ENCODE measurements at regions not wholly inside any gene's neighbourhood (a gene's known extent, or its start where the extent isn't known, plus 50 kb on each side); places are given as distances from the start of the nearest gene placed in this dataset.

DNA sequence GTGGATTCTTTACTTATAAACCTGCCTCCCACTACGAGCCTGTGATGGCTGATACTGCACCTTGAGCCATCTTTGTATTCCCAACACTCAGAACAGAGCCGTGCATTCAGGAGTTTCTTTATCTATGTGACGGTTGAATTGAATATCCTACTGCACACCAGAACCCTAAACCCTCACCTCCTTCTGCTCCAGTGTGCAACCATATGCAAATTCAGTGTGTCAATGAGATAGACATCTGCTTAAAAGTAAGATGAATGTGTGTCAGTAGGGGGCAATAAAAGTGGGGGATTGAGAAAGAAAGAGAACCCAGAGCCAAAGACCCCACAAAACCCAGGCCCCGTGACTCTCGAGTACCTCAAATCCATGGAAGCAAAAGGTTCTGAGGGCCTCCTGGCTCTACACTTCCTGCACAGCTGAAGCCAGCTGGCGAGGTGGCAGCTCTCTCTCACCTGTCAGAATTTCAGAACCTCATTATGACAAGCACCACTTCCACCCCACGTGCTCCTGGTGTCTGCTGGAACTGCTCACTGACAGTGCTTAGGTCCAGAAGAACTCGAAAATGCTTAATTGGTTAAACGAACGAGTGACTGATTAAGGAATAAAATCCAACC lies 143.3 kb upstream of the GPR26 start (continued):
- TF ChIP-seq, protein P1, sequence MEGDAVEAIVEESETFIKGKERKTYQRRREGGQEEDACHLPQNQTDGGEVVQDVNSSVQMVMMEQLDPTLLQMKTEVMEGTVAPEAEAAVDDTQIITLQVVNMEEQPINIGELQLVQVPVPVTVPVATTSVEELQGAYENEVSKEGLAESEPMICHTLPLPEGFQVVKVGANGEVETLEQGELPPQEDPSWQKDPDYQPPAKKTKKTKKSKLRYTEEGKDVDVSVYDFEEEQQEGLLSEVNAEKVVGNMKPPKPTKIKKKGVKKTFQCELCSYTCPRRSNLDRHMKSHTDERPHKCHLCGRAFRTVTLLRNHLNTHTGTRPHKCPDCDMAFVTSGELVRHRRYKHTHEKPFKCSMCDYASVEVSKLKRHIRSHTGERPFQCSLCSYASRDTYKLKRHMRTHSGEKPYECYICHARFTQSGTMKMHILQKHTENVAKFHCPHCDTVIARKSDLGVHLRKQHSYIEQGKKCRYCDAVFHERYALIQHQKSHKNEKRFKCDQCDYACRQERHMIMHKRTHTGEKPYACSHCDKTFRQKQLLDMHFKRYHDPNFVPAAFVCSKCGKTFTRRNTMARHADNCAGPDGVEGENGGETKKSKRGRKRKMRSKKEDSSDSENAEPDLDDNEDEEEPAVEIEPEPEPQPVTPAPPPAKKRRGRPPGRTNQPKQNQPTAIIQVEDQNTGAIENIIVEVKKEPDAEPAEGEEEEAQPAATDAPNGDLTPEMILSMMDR (IDR thresholded peaks at IDR 0.05; ENCODE audit: control extremely low read depth in 1 of 3, insufficient read depth in 1 of 3, low read depth in 1 of 3, low read length in 3 of 3) = no peak
- TF ChIP-seq, protein P2, sequence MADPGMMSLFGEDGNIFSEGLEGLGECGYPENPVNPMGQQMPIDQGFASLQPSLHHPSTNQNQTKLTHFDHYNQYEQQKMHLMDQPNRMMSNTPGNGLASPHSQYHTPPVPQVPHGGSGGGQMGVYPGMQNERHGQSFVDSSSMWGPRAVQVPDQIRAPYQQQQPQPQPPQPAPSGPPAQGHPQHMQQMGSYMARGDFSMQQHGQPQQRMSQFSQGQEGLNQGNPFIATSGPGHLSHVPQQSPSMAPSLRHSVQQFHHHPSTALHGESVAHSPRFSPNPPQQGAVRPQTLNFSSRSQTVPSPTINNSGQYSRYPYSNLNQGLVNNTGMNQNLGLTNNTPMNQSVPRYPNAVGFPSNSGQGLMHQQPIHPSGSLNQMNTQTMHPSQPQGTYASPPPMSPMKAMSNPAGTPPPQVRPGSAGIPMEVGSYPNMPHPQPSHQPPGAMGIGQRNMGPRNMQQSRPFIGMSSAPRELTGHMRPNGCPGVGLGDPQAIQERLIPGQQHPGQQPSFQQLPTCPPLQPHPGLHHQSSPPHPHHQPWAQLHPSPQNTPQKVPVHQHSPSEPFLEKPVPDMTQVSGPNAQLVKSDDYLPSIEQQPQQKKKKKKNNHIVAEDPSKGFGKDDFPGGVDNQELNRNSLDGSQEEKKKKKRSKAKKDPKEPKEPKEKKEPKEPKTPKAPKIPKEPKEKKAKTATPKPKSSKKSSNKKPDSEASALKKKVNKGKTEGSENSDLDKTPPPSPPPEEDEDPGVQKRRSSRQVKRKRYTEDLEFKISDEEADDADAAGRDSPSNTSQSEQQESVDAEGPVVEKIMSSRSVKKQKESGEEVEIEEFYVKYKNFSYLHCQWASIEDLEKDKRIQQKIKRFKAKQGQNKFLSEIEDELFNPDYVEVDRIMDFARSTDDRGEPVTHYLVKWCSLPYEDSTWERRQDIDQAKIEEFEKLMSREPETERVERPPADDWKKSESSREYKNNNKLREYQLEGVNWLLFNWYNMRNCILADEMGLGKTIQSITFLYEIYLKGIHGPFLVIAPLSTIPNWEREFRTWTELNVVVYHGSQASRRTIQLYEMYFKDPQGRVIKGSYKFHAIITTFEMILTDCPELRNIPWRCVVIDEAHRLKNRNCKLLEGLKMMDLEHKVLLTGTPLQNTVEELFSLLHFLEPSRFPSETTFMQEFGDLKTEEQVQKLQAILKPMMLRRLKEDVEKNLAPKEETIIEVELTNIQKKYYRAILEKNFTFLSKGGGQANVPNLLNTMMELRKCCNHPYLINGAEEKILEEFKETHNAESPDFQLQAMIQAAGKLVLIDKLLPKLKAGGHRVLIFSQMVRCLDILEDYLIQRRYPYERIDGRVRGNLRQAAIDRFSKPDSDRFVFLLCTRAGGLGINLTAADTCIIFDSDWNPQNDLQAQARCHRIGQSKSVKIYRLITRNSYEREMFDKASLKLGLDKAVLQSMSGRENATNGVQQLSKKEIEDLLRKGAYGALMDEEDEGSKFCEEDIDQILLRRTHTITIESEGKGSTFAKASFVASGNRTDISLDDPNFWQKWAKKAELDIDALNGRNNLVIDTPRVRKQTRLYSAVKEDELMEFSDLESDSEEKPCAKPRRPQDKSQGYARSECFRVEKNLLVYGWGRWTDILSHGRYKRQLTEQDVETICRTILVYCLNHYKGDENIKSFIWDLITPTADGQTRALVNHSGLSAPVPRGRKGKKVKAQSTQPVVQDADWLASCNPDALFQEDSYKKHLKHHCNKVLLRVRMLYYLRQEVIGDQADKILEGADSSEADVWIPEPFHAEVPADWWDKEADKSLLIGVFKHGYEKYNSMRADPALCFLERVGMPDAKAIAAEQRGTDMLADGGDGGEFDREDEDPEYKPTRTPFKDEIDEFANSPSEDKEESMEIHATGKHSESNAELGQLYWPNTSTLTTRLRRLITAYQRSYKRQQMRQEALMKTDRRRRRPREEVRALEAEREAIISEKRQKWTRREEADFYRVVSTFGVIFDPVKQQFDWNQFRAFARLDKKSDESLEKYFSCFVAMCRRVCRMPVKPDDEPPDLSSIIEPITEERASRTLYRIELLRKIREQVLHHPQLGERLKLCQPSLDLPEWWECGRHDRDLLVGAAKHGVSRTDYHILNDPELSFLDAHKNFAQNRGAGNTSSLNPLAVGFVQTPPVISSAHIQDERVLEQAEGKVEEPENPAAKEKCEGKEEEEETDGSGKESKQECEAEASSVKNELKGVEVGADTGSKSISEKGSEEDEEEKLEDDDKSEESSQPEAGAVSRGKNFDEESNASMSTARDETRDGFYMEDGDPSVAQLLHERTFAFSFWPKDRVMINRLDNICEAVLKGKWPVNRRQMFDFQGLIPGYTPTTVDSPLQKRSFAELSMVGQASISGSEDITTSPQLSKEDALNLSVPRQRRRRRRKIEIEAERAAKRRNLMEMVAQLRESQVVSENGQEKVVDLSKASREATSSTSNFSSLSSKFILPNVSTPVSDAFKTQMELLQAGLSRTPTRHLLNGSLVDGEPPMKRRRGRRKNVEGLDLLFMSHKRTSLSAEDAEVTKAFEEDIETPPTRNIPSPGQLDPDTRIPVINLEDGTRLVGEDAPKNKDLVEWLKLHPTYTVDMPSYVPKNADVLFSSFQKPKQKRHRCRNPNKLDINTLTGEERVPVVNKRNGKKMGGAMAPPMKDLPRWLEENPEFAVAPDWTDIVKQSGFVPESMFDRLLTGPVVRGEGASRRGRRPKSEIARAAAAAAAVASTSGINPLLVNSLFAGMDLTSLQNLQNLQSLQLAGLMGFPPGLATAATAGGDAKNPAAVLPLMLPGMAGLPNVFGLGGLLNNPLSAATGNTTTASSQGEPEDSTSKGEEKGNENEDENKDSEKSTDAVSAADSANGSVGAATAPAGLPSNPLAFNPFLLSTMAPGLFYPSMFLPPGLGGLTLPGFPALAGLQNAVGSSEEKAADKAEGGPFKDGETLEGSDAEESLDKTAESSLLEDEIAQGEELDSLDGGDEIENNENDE (IDR thresholded peaks at IDR 0.05; ENCODE audit: insufficient replicate concordance, low read length) = no peak
- TF ChIP-seq HDAC2 (IDR thresholded peaks at IDR 0.05; ENCODE audit: borderline replicate concordance in 1 of 2, low read depth in 2 of 2, low read length in 2 of 2) (no peak), BACH1 (IDR thresholded peaks at IDR 0.05; ENCODE audit: low read length) (no peak), KDM5A (IDR thresholded peaks at IDR 0.05; ENCODE audit: low read length) (no peak), YY1 (IDR thresholded peaks at IDR 0.05; ENCODE audit: low read depth, low read length) (no peak)

Measured in H1 (cell line).